Osteoblast (primary cell): ENCODE measurements at regions not wholly inside any gene's neighbourhood (a gene's known extent, or its start where the extent isn't known, plus 50 kb on each side); places are given as distances from the start of the nearest gene placed in this dataset.

ENCODE experiments used
- DNase-seq: peaks from one replicate; pipeline ENCODE4 v3.0.0; 2011; ENCODE audit warnings: low spot score, mixed read lengths; ENCODE audit not compliant: insufficient read length; ENCODE audit errors: missing footprints
- H2AFZ ChIP-seq: 2 replicates; pipeline ENCODE4 v1.6.0; 2011; ENCODE audit warnings: mild to moderate bottlenecking, low read length
- H3K27ac ChIP-seq: 2 replicates; pipeline ENCODE4 v1.5.1; 2011; ENCODE audit warnings: mild to moderate bottlenecking, low read depth, low read length, moderate library complexity
- H3K27me3 ChIP-seq: 2 replicates; pipeline ENCODE4 v1.6.0; 2012; ENCODE audit warnings: mild to moderate bottlenecking, control low read depth, inconsistent platforms, low read length, moderate library complexity; ENCODE audit not compliant: insufficient read depth
- H3K36me3 ChIP-seq: 2 replicates; pipeline ENCODE4 v1.5.1; 2011; ENCODE audit warnings: mild to moderate bottlenecking, low read length, control low read depth, moderate library complexity; ENCODE audit not compliant: insufficient read depth
- H3K4me1 ChIP-seq: 2 replicates; pipeline ENCODE4 v1.5.1; 2011; ENCODE audit warnings: mild to moderate bottlenecking, low read length, control low read depth, moderate library complexity; ENCODE audit not compliant: insufficient read depth
- H3K4me2 ChIP-seq: 2 replicates; pipeline ENCODE4 v1.6.0; 2011; ENCODE audit warnings: mild to moderate bottlenecking, low read length; ENCODE audit not compliant: insufficient read depth
- H3K4me3 ChIP-seq: fragments of 200-600 bp; sonication (generic); 3 replicates; pipeline ENCODE4 v1.5.1; 2012; ENCODE audit warnings: mild to moderate bottlenecking, low read length, inconsistent platforms; ENCODE audit not compliant: insufficient read depth
- H3K79me2 ChIP-seq: 2 replicates; pipeline ENCODE4 v1.6.0; 2012; ENCODE audit warnings: mild to moderate bottlenecking, low read length, control low read depth, inconsistent platforms; ENCODE audit not compliant: insufficient read depth
- H3K9me3 ChIP-seq: 2 replicates; pipeline ENCODE4 v1.5.1; 2011; ENCODE audit warnings: low read depth, low read length, control low read depth
- H4K20me1 ChIP-seq: 2 replicates; pipeline ENCODE4 v1.6.0; 2012; ENCODE audit warnings: mild to moderate bottlenecking, low read length, control low read depth; ENCODE audit not compliant: insufficient read depth
- TF ChIP-seq, protein P1 (sequence below): IDR thresholded peaks from 2 replicates; pipeline ENCODE4 v1.5.1; 2011; ENCODE audit warnings: mild to moderate bottlenecking, low read depth, low read length, moderate library complexity; ENCODE audit errors: extremely low read depth

DNA sequence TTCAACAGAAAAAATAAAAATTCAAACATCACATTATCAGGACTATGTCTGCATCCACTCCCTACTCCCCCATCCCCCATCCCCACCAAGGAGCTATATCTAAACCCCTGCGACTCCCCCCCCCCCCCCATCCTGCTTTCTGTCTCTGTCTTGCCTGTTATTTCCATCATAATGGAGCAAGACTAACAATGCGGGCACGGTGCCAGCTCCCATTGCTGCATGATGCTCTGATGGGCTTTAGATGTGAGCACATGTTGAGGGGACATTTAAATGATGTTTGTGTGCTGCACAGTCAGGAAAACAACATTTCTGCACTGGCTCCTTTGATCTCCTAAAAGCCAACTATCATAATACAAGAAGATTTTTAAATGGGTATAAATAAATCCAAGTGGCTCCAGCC, 644.2 kb upstream of the SETBP1 start:
- H3K36me3 ChIP-seq: no peaks in the 10 kb centered on the region
- H2AFZ ChIP-seq: no peak overlapping the region
- H3K4me2 ChIP-seq: no peak overlapping the region
- H3K27me3 ChIP-seq: no peaks in the 10 kb centered on the region
- no peak overlapping the region for H3K27ac ChIP-seq
- DNase-seq: no peak
- no peak overlapping the region for H3K4me3 ChIP-seq
- TF ChIP-seq, protein P1, sequence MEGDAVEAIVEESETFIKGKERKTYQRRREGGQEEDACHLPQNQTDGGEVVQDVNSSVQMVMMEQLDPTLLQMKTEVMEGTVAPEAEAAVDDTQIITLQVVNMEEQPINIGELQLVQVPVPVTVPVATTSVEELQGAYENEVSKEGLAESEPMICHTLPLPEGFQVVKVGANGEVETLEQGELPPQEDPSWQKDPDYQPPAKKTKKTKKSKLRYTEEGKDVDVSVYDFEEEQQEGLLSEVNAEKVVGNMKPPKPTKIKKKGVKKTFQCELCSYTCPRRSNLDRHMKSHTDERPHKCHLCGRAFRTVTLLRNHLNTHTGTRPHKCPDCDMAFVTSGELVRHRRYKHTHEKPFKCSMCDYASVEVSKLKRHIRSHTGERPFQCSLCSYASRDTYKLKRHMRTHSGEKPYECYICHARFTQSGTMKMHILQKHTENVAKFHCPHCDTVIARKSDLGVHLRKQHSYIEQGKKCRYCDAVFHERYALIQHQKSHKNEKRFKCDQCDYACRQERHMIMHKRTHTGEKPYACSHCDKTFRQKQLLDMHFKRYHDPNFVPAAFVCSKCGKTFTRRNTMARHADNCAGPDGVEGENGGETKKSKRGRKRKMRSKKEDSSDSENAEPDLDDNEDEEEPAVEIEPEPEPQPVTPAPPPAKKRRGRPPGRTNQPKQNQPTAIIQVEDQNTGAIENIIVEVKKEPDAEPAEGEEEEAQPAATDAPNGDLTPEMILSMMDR: no peak
- H3K9me3 ChIP-seq: no peaks in the 10 kb centered on the region
- H3K4me1 ChIP-seq: no peaks in the 10 kb centered on the region
- no peaks in the 10 kb centered on the region for H3K79me2 ChIP-seq
- H4K20me1 ChIP-seq: no peaks in the 10 kb centered on the region

DNA sequence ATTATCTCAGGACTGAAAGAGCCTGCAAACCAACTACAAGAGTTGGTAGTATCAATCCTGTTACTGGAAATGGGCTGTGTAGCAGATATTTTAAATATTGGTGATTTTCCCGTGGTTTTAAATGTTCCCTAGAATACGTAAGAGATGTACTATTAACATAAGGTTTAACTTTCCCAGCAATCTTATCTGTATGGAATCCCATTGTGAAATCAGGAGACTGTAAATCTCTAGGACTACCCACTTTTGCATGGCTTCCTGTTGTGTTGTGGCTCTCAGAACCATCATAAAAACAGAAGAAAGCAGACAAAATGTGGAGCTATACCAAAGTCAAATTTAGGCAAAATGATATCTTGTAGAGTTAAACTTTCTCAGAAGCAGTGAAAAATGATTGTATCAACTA, 641.5 kb upstream of the SETBP1 start:
- H3K36me3 ChIP-seq: no peaks in the 10 kb centered on the region
- no peaks in the 10 kb centered on the region for H3K27me3 ChIP-seq
- H3K27ac ChIP-seq: no peak overlapping the region
- no peaks in the 10 kb centered on the region for H3K9me3 ChIP-seq
- H3K79me2 ChIP-seq: no peaks in the 10 kb centered on the region
- H3K4me1 ChIP-seq: no peaks in the 10 kb centered on the region
- H3K4me3 ChIP-seq: no peak overlapping the region
- H3K4me2 ChIP-seq: no peak overlapping the region
- H4K20me1 ChIP-seq: no peaks in the 10 kb centered on the region
- H2AFZ ChIP-seq: no peak overlapping the region
- TF ChIP-seq, protein P1: no peak
- no peak for DNase-seq

DNA sequence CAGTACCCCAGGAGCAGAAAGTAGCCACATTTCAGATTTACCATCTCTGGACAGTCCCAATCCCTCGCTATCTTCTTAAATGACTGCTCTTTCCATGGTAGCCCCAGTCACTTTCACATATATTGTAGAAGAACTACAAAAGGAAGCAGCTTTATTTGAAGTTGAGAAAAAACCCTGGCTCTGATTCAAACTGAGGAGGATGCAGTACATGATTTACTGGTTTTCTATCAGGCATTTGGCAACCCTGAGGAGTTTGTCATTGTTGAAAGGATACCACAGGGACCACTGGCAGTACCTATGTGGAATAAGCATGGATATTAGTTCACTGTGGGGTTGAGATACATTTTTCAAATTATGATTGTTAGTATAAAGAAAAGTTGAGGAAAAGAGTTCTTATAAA, 640.9 kb upstream of the SETBP1 start:
- TF ChIP-seq, protein P1: no peak
- no peaks in the 10 kb centered on the region for H3K36me3 ChIP-seq
- DNase-seq: no peak
- H2AFZ ChIP-seq: no peak overlapping the region
- no peak overlapping the region for H3K27ac ChIP-seq
- H3K27me3 ChIP-seq: no peaks in the 10 kb centered on the region
- no peak overlapping the region for H3K4me3 ChIP-seq
- no peak overlapping the region for H3K4me2 ChIP-seq
- no peaks in the 10 kb centered on the region for H4K20me1 ChIP-seq
- no peaks in the 10 kb centered on the region for H3K4me1 ChIP-seq
- no peaks in the 10 kb centered on the region for H3K79me2 ChIP-seq
- H3K9me3 ChIP-seq: no peaks in the 10 kb centered on the region

DNA sequence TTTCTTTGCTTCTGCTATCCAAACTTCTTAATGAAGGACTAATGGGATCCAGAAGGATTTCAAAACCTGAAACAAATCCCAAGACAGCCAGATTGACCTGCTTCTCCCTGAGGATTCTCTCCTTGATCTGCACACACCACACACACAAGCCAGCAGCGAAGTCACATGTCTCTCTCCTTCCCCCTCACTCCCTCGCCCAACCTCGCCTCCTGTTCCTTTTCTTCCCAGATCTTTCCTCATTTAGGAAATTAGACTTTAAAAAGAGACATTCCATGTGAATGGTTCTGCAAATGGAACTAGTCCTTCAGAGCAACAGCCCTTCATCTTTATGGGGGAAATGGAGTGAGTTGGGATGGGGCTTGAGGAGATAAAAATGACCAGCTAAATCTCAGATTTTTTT, 639.1 kb upstream of the SETBP1 start:
- Histone ChIP-seq H3K4me2 (no peak overlapping the region), H3K79me2 (no peaks in the 10 kb centered on the region), H3K4me1 (no peaks in the 10 kb centered on the region), H3K27me3 (no peaks in the 10 kb centered on the region), H4K20me1 (no peaks in the 10 kb centered on the region), H3K9me3 (no peaks in the 10 kb centered on the region), H2AFZ (no peak overlapping the region), H3K36me3 (no peaks in the 10 kb centered on the region), H3K27ac (no peak overlapping the region), H3K4me3 (no peak overlapping the region)
- TF ChIP-seq, protein P1: no peak
- DNase-seq: no peak
